Breast epithelium (tissue), 3 donors: ENCODE measurements at regions not wholly inside any gene's neighbourhood (a gene's known extent, or its start where the extent isn't known, plus 50 kb on each side); places are given as distances from the start of the nearest gene placed in this dataset.

Source experiments
- POLR2A ChIP-seq: fragments of 450-650 bp; IDR thresholded peaks from one replicate; pipeline ENCODE4 v1.6.1; 2016; ENCODE audit warnings: antibody characterized with exemption, mild to moderate bottlenecking, moderate library complexity
- POLR2AphosphoS5 ChIP-seq, 3 donors: sonication (generic); formaldehyde crosslinking; IDR thresholded peaks; one replicate each; pipeline ENCODE4 v1.6.1; 2017; ENCODE audit warnings: antibody characterized with exemption in 3 of 3
- TF ChIP-seq, protein P1 (sequence below), 3 donors: fragments of 450-650 bp; IDR thresholded peaks; one replicate each; pipeline ENCODE4 v1.5.1; 2016 to 2017; ENCODE audit warnings: antibody characterized with exemption in 3 of 3, mild to moderate bottlenecking in 3 of 3, moderate library complexity in 3 of 3

GRCh38 chr2:239898292-239898925 is 126.7 kb downstream of the NDUFA10 start:
- TF ChIP-seq POLR2AphosphoS5 (IDR thresholded peaks at IDR 0.05): no peak
- TF ChIP-seq, protein P1, sequence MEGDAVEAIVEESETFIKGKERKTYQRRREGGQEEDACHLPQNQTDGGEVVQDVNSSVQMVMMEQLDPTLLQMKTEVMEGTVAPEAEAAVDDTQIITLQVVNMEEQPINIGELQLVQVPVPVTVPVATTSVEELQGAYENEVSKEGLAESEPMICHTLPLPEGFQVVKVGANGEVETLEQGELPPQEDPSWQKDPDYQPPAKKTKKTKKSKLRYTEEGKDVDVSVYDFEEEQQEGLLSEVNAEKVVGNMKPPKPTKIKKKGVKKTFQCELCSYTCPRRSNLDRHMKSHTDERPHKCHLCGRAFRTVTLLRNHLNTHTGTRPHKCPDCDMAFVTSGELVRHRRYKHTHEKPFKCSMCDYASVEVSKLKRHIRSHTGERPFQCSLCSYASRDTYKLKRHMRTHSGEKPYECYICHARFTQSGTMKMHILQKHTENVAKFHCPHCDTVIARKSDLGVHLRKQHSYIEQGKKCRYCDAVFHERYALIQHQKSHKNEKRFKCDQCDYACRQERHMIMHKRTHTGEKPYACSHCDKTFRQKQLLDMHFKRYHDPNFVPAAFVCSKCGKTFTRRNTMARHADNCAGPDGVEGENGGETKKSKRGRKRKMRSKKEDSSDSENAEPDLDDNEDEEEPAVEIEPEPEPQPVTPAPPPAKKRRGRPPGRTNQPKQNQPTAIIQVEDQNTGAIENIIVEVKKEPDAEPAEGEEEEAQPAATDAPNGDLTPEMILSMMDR (IDR thresholded peaks at IDR 0.05): no peak
- no peak for TF ChIP-seq POLR2A
